NCI-H82 treated with DMSO at 0.1 percent for 48 hours (cell line): ENCODE measurements at regions not wholly inside any gene's neighbourhood (a gene's known extent, or its start where the extent isn't known, plus 50 kb on each side); places are given as distances from the start of the nearest gene placed in this dataset.
"Not testable (repeated sequence)": the region's sequence is repeated elsewhere in the genome, so short reads cannot be mapped to it uniquely, and the experiment has no call there.

Source experiments
- DNase-seq: peaks from one replicate; lab custom pipeline; 2025; ENCODE audit not compliant: unreplicated experiment; lab: John Stamatoyannopoulos, UW

DNA sequence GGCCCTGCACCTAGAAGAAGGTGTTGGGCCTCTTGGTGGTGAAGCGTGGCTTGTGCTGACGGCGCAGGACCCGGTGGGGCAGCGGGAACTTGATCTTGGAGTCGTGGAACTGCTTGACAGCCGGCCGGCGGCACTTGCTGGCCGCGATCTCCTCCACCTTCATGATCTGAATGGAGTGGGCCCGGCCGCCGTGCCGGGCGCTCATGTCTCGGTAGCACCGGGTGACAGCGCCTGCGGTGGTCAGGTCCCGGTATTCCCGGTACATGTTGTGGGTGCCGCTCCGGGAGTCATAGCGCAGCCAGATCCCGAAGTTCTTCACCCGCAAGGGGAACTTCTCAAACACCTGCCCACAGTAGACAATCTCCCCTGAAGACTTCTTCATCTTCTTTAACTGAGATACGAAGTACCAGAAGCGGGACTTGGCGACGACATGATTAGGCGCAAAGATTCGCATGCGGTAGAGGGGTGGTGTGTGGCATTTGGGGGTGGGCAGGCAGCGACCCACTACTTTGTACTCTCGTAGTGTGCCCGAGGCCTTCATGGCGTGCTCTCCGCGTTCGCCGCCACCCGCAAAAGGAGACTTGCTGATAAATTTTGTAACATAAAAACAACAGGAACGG lies 92.1 kb upstream of the MSH6 start:
- not testable (repeated sequence) for DNase-seq

DNA sequence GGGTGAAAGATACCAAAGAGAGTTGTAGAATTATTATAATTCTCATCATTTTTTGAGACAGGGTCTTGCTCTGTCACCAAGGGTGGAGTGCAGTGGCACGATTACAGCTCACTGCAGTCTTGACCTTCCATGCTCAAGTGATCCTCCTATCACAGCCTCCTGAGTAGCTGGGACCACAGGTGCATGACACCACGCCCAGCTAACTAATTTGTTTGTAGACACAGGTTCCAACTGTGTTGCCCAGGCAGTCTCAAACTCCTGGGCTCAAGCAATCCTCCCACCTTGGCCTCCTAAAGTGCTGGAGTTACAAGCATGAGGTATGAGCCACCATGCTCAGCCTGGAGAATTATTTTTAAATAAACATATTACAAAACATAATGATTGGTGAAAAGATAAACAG lies 92.8 kb upstream of the MSH6 start:
- no peak for DNase-seq

DNA sequence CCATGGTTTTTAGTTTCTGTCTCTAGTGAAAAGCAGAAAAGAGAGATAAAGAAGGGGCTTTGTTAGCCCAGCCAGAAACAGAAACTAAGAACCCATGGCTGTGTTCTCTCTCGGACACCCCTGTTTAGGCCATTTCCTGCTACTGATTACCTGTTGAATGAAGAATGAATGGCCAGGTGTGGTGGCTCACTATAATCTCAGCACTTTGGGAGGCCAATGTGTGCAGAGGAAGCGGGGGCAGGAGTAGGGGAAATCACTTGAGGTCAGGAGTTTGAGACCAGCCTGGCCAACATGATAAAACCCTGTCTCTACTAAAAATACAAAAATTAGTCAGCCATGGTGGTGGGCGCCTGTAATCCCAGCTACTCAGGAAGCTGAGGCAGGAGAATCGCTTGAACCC lies 93.8 kb upstream of the MSH6 start:
- DNase-seq: not testable (repeated sequence)

DNA sequence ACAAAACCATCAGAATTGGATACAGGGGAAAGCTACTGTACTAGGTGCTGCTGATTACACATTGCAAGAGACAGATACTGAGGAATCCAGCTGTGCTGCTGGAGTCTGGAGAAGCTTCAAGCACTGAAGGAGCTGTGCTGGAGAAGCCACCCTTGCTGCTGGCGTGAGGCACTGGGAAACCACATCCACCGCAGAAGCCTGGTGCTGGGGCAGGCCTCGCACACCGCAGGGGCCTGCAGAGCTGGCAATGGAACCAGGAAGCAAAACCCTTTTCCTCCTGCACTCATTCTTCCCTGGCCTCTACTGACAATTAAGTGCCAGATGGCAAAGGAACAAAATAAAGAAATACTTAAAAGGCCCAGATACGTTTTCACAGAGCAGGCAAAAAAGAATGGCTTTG lies 94.4 kb upstream of the MSH6 start:
- no peak for DNase-seq

DNA sequence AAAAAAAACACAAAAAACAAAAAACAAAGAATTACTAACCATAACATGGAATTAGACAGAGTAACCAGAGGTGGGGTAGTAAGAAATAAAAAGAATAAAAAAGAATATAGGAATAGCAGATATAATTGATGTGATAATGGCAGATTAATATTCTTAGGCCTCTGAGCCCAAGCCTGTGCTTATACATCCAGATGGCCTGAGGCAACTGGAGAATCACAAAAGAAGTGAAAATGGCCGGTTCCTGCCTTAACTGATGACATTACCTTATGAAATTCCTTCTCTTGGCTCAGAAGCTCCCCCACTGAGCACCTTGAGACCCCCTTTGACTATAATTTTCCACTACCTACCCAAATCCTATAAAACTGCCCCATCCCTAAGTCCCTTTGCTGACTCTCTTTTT lies 95.1 kb upstream of the MSH6 start:
- DNase-seq: no peak

DNA sequence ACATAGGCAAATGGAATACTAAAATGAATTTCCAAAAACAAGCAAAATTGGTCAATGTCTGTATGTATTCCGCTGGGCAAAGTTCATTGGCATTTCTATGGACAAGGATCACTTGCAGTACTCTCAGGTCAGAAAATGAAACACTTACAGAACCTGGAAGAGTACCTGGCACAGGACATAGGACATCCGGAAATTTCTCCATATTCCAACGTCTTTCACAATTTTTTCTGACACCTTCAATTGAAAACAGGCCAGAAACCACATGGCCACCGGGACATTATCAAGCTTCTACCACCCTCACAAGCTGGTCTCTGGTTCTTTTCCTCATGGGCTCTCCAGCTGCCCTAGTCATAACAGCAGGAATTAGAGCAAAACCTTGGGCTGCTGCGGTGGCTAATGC lies 96.9 kb upstream of the MSH6 start:
- DNase-seq: no peak

DNA sequence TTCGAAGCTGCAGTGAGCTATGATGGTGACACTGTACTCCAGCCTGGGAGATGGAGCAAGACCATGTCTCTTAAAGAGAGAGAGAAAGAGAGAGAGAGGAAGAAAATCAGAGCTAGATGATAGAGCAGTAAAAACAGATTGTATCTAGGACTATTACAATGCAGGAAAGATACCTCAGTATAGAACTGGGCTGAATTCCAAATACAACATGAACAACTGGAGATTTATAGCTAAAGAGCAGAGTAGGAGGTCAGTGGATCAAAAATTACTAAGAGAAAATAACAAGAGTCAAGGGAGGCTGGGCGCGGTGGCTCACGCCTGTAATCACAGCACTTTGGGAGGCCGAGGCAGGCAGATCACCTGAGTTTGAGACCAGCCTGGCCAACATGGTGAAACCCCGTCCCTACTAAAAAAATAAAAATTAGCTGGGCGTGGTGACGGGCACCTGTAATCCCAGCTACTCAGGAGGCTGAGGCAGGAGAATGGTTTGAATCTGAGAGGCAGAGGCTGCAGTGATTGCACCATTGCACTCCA lies 100.7 kb upstream of the MSH6 start:
- DNase-seq: no peak

DNA sequence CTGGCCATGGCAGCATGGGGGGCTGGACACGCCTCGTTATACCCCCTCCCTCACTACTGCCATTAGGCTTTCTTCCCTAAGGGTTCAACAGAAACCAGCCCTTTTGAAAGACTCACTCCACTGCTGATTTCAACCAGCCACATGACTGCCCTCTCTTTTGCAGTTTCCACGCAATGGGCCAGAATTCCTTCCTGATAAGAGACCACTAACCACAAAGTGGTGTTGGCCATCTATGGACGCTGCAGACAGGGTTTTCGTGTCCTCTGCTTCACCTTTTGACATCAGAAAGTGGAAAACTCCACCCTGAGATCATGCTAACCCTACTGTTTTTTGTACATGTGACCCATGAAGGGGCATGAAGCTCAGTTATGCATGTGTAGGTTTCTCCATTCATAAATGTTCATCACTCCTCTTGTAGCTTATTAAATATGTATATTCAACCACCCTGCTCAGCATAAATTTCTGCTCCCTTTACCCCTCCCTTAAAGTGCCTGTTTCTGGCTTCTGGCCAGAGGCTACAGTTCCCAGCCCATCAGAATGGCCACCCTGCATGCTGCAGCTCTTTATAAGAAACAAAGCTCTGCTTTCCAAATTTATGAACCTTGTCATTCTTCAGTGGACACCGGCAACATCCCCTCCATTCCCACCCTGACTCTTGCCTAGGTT lies 105.6 kb upstream of the KCNK12 start:
- DNase-seq: no peak

DNA sequence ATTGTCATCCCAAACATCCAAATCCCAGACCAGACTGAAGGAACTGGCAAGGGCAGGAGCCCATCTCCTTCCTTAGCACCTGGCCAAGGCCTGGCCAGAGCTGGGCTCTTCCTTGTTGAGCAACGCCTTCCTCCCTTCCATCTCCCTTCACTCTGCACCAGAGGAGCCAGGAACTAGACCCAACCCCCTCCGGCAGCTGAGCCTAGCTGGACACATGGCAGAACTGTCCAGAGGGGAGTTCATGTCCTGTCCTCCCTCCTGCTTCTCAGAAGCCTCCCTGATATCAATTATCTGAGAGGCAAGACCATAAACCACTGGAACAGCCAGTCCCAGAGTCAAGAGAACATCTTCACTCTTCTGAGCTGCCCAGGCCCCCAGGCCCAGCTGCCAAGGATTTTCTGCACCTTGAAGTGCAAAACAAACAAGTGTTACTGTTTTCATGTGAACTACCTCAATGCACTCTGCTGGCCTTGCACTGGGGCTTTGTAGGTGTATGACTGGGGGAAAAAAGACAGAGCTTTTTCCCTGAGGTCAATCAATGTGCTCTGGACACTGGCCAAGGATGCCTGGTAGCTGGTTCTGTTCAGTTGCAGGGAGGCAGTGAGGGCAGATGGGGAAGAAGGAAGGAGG lies 104.5 kb upstream of the KCNK12 start:
- DNase-seq: no peak

DNA sequence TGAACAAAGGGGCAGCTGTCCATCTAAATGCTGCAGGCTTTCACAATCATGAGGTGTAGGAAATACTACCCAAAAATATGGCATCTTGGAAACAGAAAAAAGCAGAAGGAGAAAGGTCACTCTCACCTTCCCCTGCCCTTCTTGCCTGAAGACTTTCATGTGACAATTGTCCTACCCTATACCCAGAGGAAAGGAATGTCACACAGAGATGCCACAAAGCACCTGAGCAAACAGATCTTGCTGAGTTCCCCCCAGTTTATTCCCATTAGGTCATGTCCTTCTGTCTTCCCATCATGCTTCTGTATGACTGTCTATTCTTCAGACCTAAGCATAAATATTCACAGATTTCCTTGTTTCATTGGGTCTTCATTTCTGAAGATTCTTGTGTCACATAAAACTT lies 95.5 kb upstream of the KCNK12 start:
- no peak for DNase-seq

DNA sequence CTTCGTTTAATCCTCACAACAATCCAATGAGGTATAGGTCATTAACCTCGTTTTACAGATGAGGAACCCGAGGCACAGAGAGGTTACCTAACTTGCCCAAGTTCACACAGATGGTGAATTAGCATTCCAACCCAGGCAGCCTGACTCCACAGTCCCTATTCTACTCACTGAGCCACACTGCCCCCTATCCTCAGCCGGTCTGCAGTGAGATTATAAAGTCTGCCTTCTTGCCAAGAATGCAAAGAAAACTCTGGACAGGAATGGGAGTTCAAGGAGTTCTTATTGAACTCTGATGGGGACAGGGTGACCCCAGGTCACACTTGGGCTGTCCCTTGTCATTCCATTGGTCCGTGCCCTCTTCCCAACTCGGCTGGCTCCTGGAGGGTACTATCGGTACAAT lies 94.0 kb upstream of the KCNK12 start:
- DNase-seq: no peak

DNA sequence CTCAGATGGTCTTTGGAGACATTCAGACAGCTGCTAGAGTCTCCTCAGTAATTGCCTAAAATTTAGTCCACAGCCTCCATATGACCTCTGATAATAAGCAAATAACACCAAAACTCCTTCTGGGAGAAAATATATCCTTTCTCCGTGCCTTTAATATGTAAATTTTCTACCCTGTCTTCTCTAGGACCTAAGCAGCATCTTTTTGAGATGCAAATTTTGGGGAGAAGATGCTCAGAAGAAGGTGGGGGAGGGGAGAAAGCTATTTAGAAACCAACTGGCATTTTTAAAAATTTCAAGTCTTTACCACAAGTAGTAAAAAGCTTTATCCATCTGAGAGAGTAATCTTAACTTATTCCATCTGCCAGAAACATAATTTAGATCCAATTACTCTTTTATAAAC lies 91.8 kb upstream of the KCNK12 start:
- no peak for DNase-seq

DNA sequence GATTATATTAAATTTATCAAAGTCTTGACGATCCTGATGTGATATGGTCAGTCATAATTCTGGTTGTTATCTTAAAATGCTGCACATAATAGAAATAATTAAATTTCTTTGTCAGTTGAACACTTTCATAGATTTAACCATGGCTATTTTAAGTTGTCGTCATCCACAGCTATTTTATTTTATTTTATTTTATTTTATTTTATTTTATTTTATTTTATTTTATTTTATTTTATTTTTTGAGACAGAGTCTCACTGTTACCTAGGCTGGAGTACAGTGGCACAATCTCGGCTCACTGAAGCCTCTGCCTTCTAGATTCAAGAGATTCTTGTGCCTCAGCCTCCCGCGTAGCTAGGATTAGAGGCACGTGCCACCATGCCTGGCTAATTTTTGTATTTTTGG lies 90.5 kb upstream of the KCNK12 start:
- no peak for DNase-seq

DNA sequence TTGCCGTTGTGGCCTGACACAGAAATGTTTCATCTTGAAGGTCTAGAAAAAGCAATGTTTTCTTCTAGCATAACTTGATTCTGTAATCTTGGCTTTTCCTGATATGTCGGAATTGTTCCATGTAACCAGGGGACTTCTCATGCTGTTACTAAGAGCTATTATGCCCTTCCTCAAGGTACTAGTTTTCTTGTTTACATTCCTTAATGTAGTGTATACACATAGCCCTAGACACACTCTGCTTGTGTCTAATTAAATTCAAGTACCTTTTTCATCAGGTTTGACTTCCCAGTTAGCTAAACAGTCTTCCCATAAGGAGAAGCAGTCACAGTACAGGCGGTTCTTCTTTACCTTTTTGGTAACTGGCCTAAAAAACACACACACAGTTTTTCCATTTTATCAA lies 89.4 kb upstream of the KCNK12 start:
- DNase-seq: no peak

DNA sequence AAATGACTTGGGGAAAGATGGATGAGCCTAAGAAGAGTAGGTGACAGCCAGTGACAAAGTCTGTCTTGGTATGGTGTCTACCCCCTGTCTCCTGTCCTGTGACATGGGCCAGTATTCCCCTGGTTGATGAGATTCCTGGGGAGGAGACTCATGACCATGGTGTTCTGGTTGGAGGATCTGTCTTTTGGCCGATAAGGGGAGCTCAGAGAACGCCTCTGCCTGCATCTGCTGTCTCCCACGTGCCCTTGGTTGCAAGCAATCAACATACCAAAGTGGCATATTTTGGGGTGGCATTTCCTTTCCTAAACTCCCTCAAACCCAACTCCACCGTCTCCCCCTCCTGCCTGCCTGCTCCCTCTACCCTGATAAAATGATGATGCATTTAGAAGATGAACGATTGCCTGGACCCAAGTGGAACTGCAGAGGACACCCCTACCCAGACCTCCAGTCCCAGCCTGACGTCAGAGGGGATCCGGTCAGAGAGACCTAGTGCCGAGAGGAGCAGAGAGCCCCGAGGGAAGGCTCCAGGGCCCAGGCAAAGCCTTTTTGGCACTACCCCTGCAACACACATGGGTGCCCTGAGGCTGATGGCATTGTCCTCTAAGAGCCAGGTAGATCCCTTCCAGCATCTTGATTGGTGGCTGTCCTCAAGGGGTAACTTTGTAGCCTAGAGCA lies 88.0 kb upstream of the KCNK12 start:
- DNase-seq: no peak

DNA sequence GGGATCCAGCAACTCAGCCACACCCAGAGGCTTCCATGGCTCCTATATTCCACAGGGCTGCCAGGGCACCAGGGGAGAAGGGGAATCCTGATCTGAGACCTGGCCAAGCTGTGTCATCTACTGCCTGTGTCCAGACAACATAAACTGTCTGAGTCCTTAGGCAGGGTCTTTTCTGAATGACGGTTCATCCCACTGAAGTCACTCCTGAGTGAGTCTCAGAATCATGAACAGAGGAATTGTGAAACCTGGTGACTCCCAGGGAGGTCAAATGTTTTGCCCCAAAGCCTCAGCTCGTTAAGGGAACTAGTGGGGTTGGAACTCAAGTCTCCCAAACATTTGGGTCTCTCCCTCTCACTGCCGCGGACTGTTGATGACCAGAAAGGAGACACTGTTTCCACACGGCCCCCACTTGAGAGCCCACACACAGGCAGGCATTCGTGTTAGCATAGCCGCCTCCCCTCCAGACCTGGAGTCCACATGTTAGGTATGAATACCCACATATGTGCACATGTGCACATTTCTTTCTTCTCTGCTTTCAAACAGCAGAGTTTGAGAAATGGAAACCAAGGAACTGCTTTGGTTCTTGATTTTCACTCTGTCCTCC lies 87.2 kb upstream of the KCNK12 start:
- DNase-seq: no peak

DNA sequence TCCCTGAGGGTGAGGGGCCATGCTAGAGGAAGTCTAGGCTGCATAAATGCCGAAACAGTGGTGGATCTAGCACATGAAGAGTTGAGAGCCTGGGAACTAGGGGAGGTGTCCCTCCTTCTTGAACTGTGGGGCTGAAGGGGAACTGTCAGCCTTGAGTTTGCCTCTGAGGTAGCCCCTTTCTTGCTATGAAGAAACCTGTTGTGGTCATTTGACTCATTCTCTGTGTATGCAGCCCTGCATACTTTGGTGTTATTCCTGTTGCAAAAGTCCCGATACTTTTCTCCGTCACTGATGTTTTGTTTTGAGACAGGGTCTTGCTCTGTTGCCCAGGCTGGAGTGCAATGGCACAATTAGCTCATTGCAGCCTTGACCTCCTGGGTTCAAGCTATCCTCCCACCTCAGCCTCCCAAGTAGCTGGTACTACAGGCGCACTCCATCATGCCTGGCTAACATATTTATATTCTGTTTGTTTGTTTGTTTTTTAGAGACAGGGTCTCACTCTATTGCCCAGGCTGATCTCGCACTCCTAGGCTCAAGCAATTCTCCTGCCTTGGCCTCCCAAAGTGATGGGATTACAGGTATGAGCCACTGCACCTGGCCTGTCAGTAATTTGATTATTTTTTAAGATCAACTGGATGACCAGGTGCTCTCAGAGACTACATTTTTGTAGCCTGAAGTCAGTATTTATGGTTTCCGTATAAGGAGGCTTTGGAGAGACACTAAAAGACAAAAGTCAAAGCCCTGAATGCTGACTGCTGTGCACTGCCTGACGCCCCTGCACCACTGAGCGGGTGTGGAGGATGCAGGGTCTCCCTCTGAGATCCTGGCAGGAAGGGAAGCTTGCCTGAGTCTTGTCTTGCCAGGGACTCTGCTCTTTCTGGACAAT lies 86.2 kb upstream of the KCNK12 start:
- no peak for DNase-seq

DNA sequence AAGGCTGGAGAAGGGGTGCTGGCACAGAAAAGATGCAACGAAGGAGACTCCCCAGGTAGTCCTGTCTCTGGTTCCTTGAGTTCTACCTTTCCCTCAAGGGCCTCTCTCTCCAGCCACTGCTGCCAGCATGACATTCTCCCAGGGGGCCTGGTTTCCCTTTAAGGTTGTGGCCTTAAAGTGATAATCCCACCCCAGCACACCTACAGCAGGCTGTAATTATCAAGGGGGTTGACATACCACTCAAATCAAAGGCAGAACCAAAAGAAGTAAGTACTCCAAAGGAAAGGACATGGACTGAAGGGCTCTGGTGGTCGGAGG lies 84.7 kb upstream of the KCNK12 start:
- no peak for DNase-seq

DNA sequence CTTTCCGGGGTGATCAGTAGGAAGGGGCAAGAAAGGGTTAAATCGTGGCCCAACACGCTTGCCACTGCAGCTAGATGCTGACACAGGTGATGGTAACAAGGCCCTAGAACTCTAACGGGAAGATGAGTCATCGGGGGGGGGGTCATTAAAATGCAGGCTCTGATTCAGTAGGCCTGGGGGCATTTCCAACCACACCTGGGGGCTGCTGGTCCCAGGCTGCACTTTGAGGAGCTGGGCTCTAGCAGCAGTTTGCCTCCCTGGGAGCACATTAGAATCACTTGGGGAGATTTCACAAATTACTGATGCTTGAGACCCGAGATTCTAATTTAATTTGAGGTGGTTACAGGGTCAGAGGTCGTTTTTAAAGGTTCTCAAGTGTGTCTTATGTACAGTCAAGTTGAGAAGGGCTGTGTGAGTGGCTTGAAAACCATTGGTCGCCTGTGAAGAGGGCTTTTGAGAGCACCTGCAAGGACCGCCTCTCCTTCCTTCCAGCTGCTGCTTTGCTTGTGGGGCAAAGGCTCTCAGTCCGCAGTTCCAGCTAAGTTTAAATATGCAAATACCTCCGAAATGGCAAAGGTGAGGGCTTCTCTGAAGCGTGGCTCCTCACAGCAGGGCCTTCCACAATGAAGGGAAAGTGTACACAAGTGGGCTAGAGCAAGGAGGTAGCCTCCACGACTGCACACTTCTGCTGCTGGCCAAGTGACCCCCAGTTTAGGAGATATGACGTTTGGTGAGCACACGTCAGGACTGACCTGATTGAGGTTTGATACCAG lies 84.2 kb upstream of the KCNK12 start:
- DNase-seq: no peak
